Epithelial cell of esophagus (primary cell): ENCODE measurements at regions not wholly inside any gene's neighbourhood (a gene's known extent, or its start where the extent isn't known, plus 50 kb on each side); places are given as distances from the start of the nearest gene placed in this dataset.

ENCODE experiments used
- DNase-seq: peaks from one replicate; pipeline ENCODE4 v3.0.0; 2010; ENCODE audit warnings: low read depth
- H3K4me3 ChIP-seq: 2 replicates; pipeline ENCODE4 v1.5.1; 2011; ENCODE audit warnings: mild to moderate bottlenecking, low read length, control low read depth
- CTCF ChIP-seq: IDR thresholded peaks from 2 replicates; pipeline ENCODE4 v1.5.1; 2011; ENCODE audit warnings: low read depth, mild to moderate bottlenecking, low read length, control low read depth, inconsistent platforms; ENCODE audit not compliant: insufficient read depth; ENCODE audit errors: missing control alignments

GRCh38 chr4:175988511-175988910 lies 77.1 kb upstream of the WDR17 start:
- no peak for TF ChIP-seq CTCF
- no peak overlapping the region for H3K4me3 ChIP-seq
- DNase-seq = no peak

- no peak overlapping the region for H3K4me3 ChIP-seq
- no peak for DNase-seq
- TF ChIP-seq CTCF = no peak
These were observed 69.4 kb upstream of the WDR17 start for GRCh38 chr4:175996206-175996605.

GRCh38 chr4:175997291-175997690 lies 68.3 kb upstream of the WDR17 start:
- TF ChIP-seq CTCF = no peak
- no peak overlapping the region for H3K4me3 ChIP-seq
- DNase-seq = no peak

GRCh38 chr4:175998782-175999181 lies 66.9 kb upstream of the WDR17 start:
- H3K4me3 ChIP-seq = no peak overlapping the region
- no peak for TF ChIP-seq CTCF
- peak; percentile 61 for DNase-seq

GRCh38 chr4:175999944-176000343 lies 65.7 kb upstream of the WDR17 start:
- TF ChIP-seq CTCF = no peak
- DNase-seq = no peak
- no peak overlapping the region for H3K4me3 ChIP-seq

GRCh38 chr4:176001151-176002006 lies 64.3 kb upstream of the WDR17 start:
- H3K4me3 ChIP-seq = peak overlapping the region; percentile 47
- DNase-seq = peak; percentile 22
- TF ChIP-seq CTCF = no peak

GRCh38 chr4:176002007-176002613 lies 63.5 kb upstream of the WDR17 start:
- peak; percentile 8 for DNase-seq
- H3K4me3 ChIP-seq = peak overlapping the region; percentile 47
- TF ChIP-seq CTCF = no peak
